ENCODE measurements at regions not wholly inside any gene's neighbourhood (a gene's known extent, or its start where the extent isn't known, plus 50 kb on each side); places are given as distances from the start of the nearest gene placed in this dataset.

- Histone ChIP-seq H3K36me3 (replicated peaks in 1 of 2; ENCODE audit: insufficient read depth in 1 of 2, low read depth in 2 of 2) (no peaks in the 10 kb centered on the region), H3K4me3 (no peak overlapping the region), H3K4me1 (no peaks in the 10 kb centered on the region), H3K27ac (no peak overlapping the region), H3K9me3 (no peaks in the 10 kb centered on the region), H3K27me3 (no peaks in the 10 kb centered on the region)
- TF ChIP-seq CTCF (IDR thresholded peaks at IDR 0.05) (no peak), POLR2A (IDR thresholded peaks at IDR 0.05) (no peak)
- ATAC-seq (no peak), DNase-seq (no peak)
- WGBS, 2 donors = 66 to 81% methylated on average over 3 of the region's 3 CpGs
- intact Hi-C loops (cut with DNase I) = no loop called here
Measured at GRCh38 chr1:177801790-177802189, 168.1 kb downstream of the SEC16B start.

- ATAC-seq = no peak
Measured at GRCh38 chr1:177800400-177801088, 169.3 kb downstream of the SEC16B start.

GRCh38 chr1:177799746-177800145 is 170.1 kb downstream of the SEC16B start:
- H3K27ac ChIP-seq = no peak overlapping the region
- ATAC-seq = no peak
- DNase-seq = no peak
- no peaks in the 10 kb centered on the region for H3K4me1 ChIP-seq
- intact Hi-C loops (cut with DNase I) = no loop called here
- no peak overlapping the region for H3K4me3 ChIP-seq
- H3K27me3 ChIP-seq = no peaks in the 10 kb centered on the region
- TF ChIP-seq POLR2A (IDR thresholded peaks at IDR 0.05) = no peak
- TF ChIP-seq CTCF (IDR thresholded peaks at IDR 0.05) = no peak
- 75 to 77% methylated on average over 4 of the region's 4 CpGs for WGBS, 2 donors
- no peaks in the 10 kb centered on the region for H3K36me3 ChIP-seq (replicated peaks in 1 of 2; ENCODE audit: insufficient read depth in 1 of 2, low read depth in 2 of 2)
- H3K9me3 ChIP-seq = no peaks in the 10 kb centered on the region

More at GRCh38 chr1:177800400-177801088, 169.3 kb downstream of the SEC16B start:
- no peaks in the 10 kb centered on the region for H3K27me3 ChIP-seq
- H3K4me1 ChIP-seq = no peaks in the 10 kb centered on the region
- H3K9me3 ChIP-seq = no peaks in the 10 kb centered on the region
- H3K27ac ChIP-seq = no peak overlapping the region
- intact Hi-C loops (cut with DNase I) = no loop called here
- H3K36me3 ChIP-seq (replicated peaks in 1 of 2; ENCODE audit: insufficient read depth in 1 of 2, low read depth in 2 of 2) = no peaks in the 10 kb centered on the region
- 17 to 56% methylated on average over 1 of the region's 1 CpG for WGBS, 2 donors
- TF ChIP-seq CTCF (IDR thresholded peaks at IDR 0.05) (no peak), POLR2A (IDR thresholded peaks at IDR 0.05) (no peak)
- no peak overlapping the region for H3K4me3 ChIP-seq
- DNase-seq = no peak

GRCh38 chr1:177798614-177799013 is 171.2 kb downstream of the SEC16B start:
- no peaks in the 10 kb centered on the region for H3K4me1 ChIP-seq
- no peaks in the 10 kb centered on the region for H3K27me3 ChIP-seq
- H3K9me3 ChIP-seq = no peaks in the 10 kb centered on the region
- DNase-seq = no peak
- 65 to 75% methylated on average over 3 of the region's 3 CpGs for WGBS, 2 donors
- TF ChIP-seq CTCF (IDR thresholded peaks at IDR 0.05) (no peak), POLR2A (IDR thresholded peaks at IDR 0.05) (no peak)
- intact Hi-C loops (cut with DNase I) = no loop called here
- no peak overlapping the region for H3K27ac ChIP-seq
- no peaks in the 10 kb centered on the region for H3K36me3 ChIP-seq (replicated peaks in 1 of 2; ENCODE audit: insufficient read depth in 1 of 2, low read depth in 2 of 2)
- no peak for ATAC-seq
- H3K4me3 ChIP-seq = no peak overlapping the region

GRCh38 chr1:177796561-177796960 is 173.3 kb downstream of the SEC16B start:
- H3K27ac ChIP-seq = no peak overlapping the region
- no peak for ATAC-seq

More at GRCh38 chr1:177796561-177796960, 173.3 kb downstream of the SEC16B start:
- Histone ChIP-seq H3K36me3 (replicated peaks in 1 of 2; ENCODE audit: insufficient read depth in 1 of 2, low read depth in 2 of 2) (no peaks in the 10 kb centered on the region), H3K4me3 (no peak overlapping the region), H3K4me1 (no peaks in the 10 kb centered on the region), H3K27me3 (no peaks in the 10 kb centered on the region), H3K9me3 (no peaks in the 10 kb centered on the region)
- 78 to 94% methylated on average over 2 of the region's 2 CpGs for WGBS, 2 donors
- DNase-seq = no peak
- intact Hi-C loops (cut with DNase I) = no loop called here
- no peak for TF ChIP-seq POLR2A (IDR thresholded peaks at IDR 0.05)
- TF ChIP-seq CTCF (IDR thresholded peaks at IDR 0.05) = no peak
